ENCODE measurements at regions not wholly inside any gene's neighbourhood (a gene's known extent, or its start where the extent isn't known, plus 50 kb on each side); places are given as distances from the start of the nearest gene placed in this dataset.

DNA sequence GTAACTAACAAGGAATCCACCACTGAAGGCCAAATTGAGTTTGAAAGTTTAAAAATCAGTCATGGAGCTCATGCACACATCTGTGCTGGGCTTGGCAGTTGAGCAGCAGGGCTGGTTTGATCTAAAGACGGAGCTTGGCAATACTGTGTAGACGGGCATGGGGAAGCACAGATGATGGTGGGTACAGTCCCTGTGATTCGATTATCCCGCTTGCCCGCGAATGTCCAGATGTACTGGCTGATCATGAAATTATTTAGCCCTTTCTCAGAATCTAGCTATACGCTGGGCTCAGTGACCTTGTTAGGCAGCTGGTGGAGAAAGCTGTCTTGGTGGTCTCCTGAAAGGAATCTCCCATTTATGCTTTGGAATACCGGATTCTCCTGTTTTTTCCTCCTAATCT is 74.8 kb upstream of the SOX11 start:
- TF ChIP-seq POLR2AphosphoS5 (IDR thresholded peaks at IDR 0.05; ENCODE audit: low read depth, low read length) (no peak), SIN3A (IDR thresholded peaks at IDR 0.05; ENCODE audit: borderline replicate concordance, insufficient read depth, low read length) (no peak), TAF1 (IDR thresholded peaks at IDR 0.05; ENCODE audit: borderline replicate concordance, insufficient read depth, low read length) (no peak), FOXP2 (optimal IDR thresholded peaks at IDR 0.05; ENCODE audit: borderline replicate concordance, extremely low read depth, extremely low read length, insufficient read depth) (no peak)
- TF ChIP-seq, protein P1, sequence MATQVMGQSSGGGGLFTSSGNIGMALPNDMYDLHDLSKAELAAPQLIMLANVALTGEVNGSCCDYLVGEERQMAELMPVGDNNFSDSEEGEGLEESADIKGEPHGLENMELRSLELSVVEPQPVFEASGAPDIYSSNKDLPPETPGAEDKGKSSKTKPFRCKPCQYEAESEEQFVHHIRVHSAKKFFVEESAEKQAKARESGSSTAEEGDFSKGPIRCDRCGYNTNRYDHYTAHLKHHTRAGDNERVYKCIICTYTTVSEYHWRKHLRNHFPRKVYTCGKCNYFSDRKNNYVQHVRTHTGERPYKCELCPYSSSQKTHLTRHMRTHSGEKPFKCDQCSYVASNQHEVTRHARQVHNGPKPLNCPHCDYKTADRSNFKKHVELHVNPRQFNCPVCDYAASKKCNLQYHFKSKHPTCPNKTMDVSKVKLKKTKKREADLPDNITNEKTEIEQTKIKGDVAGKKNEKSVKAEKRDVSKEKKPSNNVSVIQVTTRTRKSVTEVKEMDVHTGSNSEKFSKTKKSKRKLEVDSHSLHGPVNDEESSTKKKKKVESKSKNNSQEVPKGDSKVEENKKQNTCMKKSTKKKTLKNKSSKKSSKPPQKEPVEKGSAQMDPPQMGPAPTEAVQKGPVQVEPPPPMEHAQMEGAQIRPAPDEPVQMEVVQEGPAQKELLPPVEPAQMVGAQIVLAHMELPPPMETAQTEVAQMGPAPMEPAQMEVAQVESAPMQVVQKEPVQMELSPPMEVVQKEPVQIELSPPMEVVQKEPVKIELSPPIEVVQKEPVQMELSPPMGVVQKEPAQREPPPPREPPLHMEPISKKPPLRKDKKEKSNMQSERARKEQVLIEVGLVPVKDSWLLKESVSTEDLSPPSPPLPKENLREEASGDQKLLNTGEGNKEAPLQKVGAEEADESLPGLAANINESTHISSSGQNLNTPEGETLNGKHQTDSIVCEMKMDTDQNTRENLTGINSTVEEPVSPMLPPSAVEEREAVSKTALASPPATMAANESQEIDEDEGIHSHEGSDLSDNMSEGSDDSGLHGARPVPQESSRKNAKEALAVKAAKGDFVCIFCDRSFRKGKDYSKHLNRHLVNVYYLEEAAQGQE (IDR thresholded peaks at IDR 0.05; ENCODE audit: insufficient read depth in 1 of 2, low read depth in 2 of 2, low read length in 2 of 2), result no peak
